Umbilical cord (tissue), 1 donor: ENCODE measurements at regions not wholly inside any gene's neighbourhood (a gene's known extent, or its start where the extent isn't known, plus 50 kb on each side); places are given as distances from the start of the nearest gene placed in this dataset.

Experiments
- DNase-seq: peaks from one replicate; pipeline ENCODE4 v3.0.0-alpha.2; 2015; ENCODE audit warnings: low spot score

- DNase-seq: no peak
Observed at GRCh38 chr16:80041410-80041809, 440.9 kb upstream of the MAF start.

- no peak for DNase-seq
Observed at GRCh38 chr16:80040814-80041213, 440.3 kb upstream of the MAF start.

- DNase-seq: no peak
Observed at GRCh38 chr16:80040413-80040812, 439.9 kb upstream of the MAF start.

GRCh38 chr16:80039777-80040176 lies 439.2 kb upstream of the MAF start:
- DNase-seq: no peak

- DNase-seq: no peak
Observed at GRCh38 chr16:80038566-80038965, 438.0 kb upstream of the MAF start.

GRCh38 chr16:80034948-80035663 lies 434.6 kb upstream of the MAF start:
- DNase-seq: no peak

- DNase-seq: no peak
Observed at GRCh38 chr16:80034469-80034826, 433.9 kb upstream of the MAF start.

GRCh38 chr16:80033783-80034468 lies 433.4 kb upstream of the MAF start:
- DNase-seq: no peak

GRCh38 chr16:80029761-80030481 lies 429.4 kb upstream of the MAF start:
- no peak for DNase-seq

- DNase-seq: no peak
Observed at GRCh38 chr16:80029381-80029630, 428.8 kb upstream of the MAF start.

- DNase-seq: no peak
Observed at GRCh38 chr16:80028581-80029380, 428.2 kb upstream of the MAF start.

GRCh38 chr16:80027007-80027965 lies 426.7 kb upstream of the MAF start:
- DNase-seq: peak; percentile 94

- DNase-seq: peak; percentile 74
Observed at GRCh38 chr16:80025236-80025635, 424.7 kb upstream of the MAF start.

GRCh38 chr16:80024443-80024842 lies 423.9 kb upstream of the MAF start:
- DNase-seq: no peak

GRCh38 chr16:80023865-80024264 lies 423.3 kb upstream of the MAF start:
- DNase-seq: peak; percentile 54

GRCh38 chr16:80019395-80019794 lies 418.9 kb upstream of the MAF start:
- DNase-seq: no peak

GRCh38 chr16:80018466-80018865 lies 417.9 kb upstream of the MAF start:
- peak; percentile 78 for DNase-seq

GRCh38 chr16:80016731-80017326 lies 416.3 kb upstream of the MAF start:
- DNase-seq: no peak

- no peak for DNase-seq
Observed at GRCh38 chr16:80015566-80015965, 415.0 kb upstream of the MAF start.

GRCh38 chr16:80014241-80014939 lies 413.9 kb upstream of the MAF start:
- no peak for DNase-seq
